ENCODE measurements at regions not wholly inside any gene's neighbourhood (a gene's known extent, or its start where the extent isn't known, plus 50 kb on each side); places are given as distances from the start of the nearest gene placed in this dataset.

DNA sequence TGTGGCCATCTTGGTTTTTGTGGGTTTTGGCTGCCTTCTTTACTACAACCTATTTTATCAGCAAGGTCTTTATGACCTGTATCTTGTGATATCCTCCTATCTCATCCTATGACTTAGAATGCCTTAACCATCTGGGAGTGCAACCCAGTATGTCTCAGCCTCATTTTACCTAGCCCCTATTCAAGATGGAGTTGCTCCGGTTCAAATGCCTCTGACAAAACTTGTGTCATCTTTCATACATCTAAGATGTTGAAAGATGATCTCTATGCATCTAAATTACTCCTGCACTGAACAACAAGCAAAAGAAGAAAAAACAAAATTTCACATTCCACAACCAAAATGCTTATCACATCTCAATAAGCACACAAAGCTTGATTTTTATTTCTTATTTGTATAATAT lies 129.5 kb upstream of the CNR1 start:
- H3K27ac ChIP-seq: no peak overlapping the region
- TF ChIP-seq ZFX (IDR thresholded peaks at IDR 0.05): no peak
- TF ChIP-seq, protein P1, sequence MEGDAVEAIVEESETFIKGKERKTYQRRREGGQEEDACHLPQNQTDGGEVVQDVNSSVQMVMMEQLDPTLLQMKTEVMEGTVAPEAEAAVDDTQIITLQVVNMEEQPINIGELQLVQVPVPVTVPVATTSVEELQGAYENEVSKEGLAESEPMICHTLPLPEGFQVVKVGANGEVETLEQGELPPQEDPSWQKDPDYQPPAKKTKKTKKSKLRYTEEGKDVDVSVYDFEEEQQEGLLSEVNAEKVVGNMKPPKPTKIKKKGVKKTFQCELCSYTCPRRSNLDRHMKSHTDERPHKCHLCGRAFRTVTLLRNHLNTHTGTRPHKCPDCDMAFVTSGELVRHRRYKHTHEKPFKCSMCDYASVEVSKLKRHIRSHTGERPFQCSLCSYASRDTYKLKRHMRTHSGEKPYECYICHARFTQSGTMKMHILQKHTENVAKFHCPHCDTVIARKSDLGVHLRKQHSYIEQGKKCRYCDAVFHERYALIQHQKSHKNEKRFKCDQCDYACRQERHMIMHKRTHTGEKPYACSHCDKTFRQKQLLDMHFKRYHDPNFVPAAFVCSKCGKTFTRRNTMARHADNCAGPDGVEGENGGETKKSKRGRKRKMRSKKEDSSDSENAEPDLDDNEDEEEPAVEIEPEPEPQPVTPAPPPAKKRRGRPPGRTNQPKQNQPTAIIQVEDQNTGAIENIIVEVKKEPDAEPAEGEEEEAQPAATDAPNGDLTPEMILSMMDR (conservative IDR thresholded peaks at IDR 0.05): no peak

DNA sequence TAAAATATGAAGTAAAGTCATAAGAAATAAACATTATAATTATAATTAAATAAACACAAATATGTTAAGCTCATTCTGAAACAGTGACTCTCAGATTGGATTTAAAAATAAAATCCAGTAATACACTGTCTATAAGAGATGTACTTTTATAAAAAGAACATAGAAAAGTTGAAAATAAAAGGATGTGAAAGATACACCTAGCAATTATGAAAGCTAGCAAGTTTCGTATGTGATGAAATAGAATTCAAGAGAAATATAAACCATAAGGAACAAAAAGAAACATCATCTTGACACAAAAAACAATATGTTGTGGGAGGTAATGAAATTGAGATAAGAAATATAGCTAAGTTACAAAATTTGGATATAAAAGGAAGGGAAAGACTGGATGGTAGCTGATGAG lies 128.6 kb upstream of the CNR1 start:
- H3K27ac ChIP-seq: no peak overlapping the region
- TF ChIP-seq, protein P1 (conservative IDR thresholded peaks at IDR 0.05): no peak
- no peak for TF ChIP-seq ZFX (IDR thresholded peaks at IDR 0.05)

DNA sequence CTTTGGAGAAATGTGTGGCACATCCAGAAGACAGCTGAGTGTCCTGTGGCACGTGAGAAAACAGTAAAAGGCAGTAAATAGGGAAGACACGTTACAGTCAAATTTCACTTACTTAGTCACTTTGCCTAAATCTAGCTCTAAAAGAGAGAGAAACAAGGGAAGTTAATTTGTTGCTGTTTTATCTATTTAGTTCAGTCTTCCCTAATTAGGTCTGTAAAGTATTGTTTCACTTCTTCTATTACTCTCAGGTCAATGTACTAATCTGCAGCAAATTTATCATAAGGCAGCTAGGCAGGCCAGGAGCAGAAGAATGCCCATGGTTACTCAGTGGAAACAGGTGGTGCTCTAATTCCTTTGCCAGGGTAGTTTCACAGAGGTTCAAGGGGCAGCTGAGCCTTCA lies 124.3 kb upstream of the CNR1 start:
- no peak overlapping the region for H3K27ac ChIP-seq
- TF ChIP-seq, protein P1 (conservative IDR thresholded peaks at IDR 0.05): no peak
- TF ChIP-seq ZFX (IDR thresholded peaks at IDR 0.05): no peak

DNA sequence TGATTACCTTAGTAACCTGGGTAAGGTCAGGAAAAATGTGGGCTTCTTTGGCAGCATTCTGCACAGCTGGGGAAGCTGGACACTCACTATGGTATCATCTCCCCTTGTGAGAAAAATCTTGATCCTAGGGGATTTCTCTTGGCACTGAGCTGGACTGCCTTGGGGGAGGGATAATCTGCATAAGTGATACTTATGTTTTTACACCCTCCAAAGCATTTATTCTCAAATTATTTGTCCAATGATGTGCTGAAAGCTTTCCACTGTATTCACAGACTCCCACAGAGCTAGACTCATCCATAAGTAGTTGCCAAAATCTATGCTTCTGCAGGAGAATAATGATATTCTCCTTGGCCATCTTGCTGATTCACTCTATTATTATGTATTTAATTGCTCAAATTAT lies 121.5 kb upstream of the CNR1 start:
- H3K27ac ChIP-seq: no peak overlapping the region
- TF ChIP-seq ZFX (IDR thresholded peaks at IDR 0.05): no peak
- TF ChIP-seq, protein P1 (conservative IDR thresholded peaks at IDR 0.05): no peak

DNA sequence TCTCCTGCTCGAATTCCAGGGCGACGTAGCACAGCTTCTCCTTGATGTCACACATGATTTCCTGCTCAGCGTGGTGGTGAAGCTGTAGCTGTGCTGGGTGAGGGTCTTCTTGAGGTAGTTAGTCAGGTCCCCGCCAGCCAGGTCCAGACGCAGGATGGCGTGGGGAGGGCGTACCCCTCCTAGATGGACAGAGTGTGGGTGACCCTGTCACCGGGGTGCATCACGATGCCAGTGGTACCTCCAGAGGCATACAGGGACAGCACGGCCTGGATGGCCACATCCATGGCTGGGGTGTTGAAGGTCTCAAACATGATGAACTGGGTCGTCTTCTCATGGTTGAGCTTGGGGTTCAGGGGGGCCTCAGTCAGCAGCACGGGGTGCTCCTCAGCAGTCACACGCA lies 110.2 kb upstream of the CNR1 start:
- TF ChIP-seq ZFX (IDR thresholded peaks at IDR 0.05): no peak
- TF ChIP-seq, protein P1 (conservative IDR thresholded peaks at IDR 0.05): no peak

DNA sequence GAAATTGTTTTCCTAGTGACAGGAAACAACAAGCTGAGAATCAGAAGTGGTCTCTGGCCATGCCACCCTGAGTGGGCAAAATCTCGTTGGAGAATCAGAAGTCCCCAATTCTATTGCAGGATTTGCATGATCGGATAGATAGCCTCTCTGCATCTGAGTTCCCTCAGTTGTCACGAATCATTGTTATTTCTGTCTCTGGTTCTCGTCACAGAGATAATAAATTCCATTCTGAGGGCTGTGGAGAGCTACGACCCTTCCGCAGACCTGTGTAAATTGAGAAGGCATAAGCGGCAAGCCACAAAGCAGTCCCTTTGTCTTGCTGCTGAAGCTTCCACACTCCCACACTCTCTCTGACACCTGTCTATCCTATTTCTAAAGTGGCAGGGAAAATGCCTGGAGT lies 102.4 kb upstream of the CNR1 start:
- TF ChIP-seq ZFX (IDR thresholded peaks at IDR 0.05): no peak
- TF ChIP-seq, protein P1 (conservative IDR thresholded peaks at IDR 0.05): no peak
- no peak overlapping the region for H3K27ac ChIP-seq

More for the DNA sequence above, 110.2 kb upstream of the CNR1 start:
- no peak overlapping the region for H3K27ac ChIP-seq

DNA sequence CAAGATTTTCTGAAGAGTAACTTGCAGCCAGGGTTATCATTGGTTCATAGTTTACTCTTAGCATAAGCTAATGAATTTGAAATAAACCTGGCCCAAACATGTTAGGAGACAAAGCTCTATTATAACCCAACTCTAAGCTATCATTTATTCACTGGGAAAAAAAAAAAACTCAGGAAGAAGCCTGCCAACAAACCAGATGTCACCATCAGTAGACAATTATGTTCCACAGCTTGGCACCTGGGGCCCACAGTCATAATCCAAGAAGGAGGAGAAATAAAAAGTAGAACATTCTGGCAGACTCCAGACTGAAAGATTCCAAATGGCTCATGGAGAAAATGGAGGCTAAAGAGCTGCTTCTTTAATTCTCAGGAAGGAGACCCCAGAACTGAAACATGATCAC lies 100.0 kb upstream of the CNR1 start:
- H3K27ac ChIP-seq: no peak overlapping the region
- no peak for TF ChIP-seq ZFX (IDR thresholded peaks at IDR 0.05)
- TF ChIP-seq, protein P1 (conservative IDR thresholded peaks at IDR 0.05): no peak
